Sciatic nerve (tissue), 2 donors: ENCODE measurements at regions not wholly inside any gene's neighbourhood (a gene's known extent, or its start where the extent isn't known, plus 50 kb on each side); places are given as distances from the start of the nearest gene placed in this dataset.

Experiments used
- ATAC-seq: fragments of 200-7000 bp; cut with Tn5 transposase; one replicate; pipeline ENCODE4 v1.9.1; 2020; ENCODE audit warnings: mild to moderate bottlenecking, moderate library complexity
- DNase-seq: peaks from one replicate; pipeline ENCODE4 v3.0.0-alpha.2; 2020; ENCODE audit warnings: low spot score
- intact Hi-C: fragments of 100-400 bp; cut with DNase I; formaldehyde crosslinking; loops from one replicate; pipeline ENCODE4 v1.14.2; 2022
- donor health status: DM: no; HTN: no; CAD: no.
- donor health status: DM: no; HTN: no; CAD: no.

DNA sequence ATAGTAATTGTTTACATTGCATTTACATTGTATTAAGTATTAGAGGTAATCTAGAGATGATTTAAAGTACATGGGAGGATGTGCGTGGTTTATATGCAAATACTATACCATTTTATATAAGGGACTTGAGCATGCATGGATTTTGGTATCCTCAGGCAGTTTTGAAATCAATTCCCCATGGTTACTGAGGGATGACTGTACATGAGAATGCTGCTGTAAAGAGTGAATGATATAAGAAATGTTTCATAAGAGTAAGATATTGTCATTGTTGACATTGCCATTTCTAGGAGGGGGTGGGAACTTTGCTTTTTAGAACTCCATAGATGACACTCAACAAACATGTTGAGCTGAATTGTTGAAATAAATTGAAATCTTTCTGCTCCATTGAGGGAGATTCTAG is 185.0 kb downstream of the SEMA6A start:
- no peak for DNase-seq
- intact Hi-C loops, result no loop called here
- no peak for ATAC-seq

DNA sequence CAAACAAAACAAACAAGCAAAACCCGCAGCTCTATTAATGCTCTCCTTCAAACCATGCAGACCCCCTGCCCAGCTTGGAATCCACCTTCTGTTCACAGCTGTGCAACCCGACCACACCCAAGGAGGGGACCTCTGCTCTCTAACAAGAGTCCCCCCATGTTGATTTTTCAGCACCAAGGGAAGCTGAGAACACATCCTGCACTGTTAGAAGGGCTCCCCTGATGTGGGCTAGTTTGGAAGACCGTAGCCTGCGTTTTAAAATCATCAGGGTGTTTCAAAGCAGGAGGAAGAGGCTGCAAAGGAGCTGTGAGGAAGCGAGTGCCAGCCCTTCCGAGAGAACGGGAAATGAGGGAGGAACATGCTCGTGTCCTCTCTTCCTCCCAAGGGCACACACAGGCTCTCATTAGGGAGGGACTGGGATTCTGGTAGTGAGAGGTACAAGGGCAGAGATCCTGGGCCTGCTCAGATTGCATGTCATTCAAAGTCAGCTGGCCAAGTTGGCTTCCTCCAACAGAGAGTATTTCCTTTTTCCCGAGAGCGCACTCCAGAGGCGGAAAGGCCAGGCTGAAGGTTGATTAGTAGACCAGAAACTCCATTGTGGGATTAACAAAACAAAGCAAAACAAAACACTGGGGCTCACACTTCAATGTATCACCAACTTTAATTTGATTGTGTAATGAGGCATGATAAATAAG is 185.9 kb downstream of the SEMA6A start:
- DNase-seq (no peak), ATAC-seq (no peak)
- intact Hi-C loops, result no loop called here

DNA sequence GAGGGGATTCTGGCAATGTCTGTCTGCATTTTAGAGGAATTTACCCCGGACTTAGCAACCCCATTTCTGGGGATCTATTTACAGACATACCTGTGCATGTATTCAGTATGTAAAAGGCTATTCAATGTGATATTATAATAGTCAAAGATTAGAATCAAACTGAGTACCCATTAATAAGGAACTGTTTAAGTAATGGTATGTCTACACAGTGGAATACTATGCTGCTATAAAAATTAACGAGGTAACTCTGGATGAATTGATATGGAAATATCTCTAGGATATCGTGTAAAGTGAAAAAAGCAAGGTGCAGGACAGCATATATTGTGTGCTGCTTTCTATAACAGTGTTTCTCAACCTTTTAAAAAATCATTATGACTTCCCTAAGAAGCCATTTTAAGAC is 186.9 kb downstream of the SEMA6A start:
- ATAC-seq (no peak), DNase-seq (no peak)
- intact Hi-C loops, result no loop called here

DNA sequence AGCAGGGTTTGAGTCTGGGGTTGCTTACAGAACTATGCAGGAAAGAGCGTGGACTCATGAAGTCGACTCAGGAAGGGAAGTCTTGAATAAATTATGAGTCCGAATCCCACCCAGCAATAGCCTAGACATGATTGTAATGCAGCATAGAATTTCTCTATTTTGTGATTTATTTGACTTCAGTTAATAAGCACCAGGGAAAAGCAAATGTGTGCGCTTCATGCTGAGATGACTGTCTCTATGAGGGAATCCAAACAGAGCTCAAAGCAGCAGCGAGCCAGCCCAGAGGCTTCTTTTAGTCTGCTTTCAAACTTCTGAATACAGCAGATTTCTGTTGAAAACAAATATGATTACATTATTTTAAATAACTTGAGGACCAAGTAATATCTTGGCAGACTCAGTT is 188.0 kb downstream of the SEMA6A start:
- DNase-seq, result no peak
- no peak for ATAC-seq
- intact Hi-C loops, result no loop called here

DNA sequence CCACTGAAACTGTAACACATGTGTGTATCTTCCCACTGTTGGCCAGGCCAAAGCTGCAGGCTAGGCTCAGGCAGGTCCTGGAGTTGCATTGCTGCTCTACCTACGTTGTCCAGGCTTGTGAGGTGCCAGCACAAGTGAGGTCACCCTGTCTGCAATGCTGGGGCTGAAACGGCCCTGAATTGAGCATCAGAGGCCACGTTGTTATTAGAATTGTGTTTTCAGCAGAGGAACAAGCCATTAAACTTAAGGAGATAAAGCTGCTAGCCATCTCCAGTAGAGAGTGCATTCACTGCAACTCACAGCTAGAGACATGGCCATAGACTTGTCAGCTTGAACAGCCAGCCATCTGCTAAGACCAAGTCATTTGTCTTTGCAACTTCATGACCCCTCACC is 191.8 kb downstream of the SEMA6A start:
- intact Hi-C loops, result no loop called here
- ATAC-seq (no peak), DNase-seq (no peak)

DNA sequence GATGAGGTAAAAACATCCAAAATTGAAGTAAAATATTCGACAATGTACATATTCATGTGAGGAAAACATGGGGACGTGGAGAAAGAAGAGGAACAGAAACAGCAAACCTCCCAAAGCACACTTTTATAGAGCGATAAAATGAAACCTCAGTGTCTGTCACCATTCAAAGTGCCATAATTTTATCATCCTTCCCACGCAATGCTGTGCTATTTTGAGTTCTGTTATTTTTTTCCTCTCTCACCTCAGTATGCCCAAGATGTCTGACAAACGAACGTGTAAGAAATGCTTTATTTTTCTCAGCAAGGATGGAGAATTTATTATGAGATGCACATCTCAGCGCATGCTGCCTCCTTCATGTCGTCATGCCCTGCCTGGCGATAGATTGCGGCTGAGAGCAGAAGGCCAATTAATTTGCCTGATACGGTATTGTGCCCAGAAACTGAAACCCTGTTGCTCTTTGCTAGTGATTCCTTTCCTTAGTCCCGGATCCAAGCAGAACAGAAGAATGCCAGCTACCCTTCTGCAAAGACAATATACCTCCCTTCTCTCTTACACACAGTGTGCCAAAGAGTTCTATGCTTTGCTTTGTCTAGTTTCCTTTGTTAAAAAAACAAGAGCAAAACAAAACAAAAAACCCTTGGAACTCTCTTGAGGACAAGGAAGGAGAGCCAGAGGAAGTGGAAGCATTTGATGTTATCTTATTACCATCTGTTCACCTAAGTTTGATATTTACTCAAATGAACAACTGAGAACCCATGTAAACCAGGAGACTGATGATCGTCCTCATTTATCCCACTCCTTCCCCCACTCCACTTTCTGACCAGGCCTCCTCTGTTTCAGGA is 192.4 kb downstream of the SEMA6A start:
- no peak for DNase-seq
- intact Hi-C loops, result no loop called here
- no peak for ATAC-seq

DNA sequence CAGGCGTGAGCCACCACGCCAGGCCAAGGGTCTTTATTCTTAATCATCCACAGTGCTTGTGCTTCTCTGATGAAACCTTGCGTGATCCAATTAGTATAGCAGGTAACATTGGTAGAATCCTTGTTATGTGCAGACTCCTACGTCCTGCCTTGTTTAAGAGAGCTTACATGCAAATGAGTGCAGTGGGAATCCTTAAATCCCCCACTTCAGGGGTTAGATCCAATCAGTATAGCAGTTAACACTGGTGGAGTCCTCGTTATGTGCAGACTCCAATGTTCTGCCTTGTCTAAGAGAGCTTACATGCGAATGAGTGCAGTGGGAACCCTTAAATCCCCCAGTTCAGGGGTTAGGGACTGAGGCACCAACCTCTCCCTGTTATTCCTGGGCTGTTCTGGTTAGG is 193.4 kb downstream of the SEMA6A start:
- DNase-seq, result no peak

DNA sequence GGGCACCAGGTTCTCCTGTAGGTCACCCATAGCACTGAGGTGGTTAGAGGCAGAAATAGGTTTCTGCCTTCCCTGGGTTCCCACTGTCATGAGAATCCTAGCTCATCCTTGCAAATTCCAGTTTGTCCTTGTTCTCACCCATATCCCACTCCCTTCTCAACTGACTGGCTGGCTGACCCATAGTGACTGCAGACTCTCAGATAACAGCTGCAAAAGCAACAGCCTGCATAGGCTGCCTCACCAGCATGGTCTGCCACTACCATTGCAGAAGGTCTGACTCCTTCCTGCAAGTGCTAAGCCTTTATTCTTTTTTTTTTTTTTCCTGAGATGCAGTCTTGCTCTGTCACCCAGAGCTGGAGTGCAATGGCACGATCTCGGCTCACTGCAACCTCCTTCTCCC is 194.0 kb downstream of the SEMA6A start:
- DNase-seq, result no peak
- ATAC-seq, result no peak
- intact Hi-C loops, result no loop called here

More for the DNA sequence above, 193.4 kb downstream of the SEMA6A start:
- intact Hi-C loops, result no loop called here
- ATAC-seq, result no peak

DNA sequence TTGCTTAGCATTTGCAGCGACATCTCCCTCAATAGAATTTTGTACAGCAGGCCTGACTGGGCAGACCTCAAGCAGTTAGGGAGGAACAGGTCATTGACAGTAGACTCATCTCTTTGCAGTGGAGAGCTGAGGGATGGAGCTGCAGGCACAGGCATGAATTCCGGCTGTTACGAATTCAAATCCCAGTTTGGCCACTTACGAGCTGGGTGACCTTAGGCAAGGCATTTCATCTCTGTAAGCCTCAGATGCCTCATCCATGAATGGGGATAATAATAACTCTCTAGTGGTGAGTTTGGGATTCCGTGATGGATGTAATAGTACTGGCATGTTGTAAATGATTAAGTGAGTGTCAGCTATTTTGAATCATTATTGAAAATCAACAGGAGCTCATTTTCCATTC is 195.3 kb downstream of the SEMA6A start:
- no peak for DNase-seq
- ATAC-seq, result no peak
- intact Hi-C loops, result no loop called here

DNA sequence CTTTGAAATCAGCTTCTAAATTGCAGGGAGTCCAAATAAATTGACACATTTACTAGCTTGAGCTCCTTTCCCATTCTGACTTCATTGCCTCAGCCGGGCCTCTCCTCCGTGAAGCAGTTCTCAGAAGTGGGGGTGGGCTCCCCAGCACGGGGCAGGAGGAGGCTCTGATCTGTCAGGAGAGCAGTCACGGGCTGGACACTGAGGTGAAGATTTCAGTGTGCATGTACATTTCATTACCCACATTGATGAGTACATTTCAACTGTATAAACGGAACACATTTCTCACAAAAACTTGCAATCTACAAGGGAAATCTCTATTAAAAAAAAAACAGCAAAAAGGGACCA is 195.9 kb downstream of the SEMA6A start:
- ATAC-seq (no peak), DNase-seq (no peak)
- intact Hi-C loops, result no loop called here

DNA sequence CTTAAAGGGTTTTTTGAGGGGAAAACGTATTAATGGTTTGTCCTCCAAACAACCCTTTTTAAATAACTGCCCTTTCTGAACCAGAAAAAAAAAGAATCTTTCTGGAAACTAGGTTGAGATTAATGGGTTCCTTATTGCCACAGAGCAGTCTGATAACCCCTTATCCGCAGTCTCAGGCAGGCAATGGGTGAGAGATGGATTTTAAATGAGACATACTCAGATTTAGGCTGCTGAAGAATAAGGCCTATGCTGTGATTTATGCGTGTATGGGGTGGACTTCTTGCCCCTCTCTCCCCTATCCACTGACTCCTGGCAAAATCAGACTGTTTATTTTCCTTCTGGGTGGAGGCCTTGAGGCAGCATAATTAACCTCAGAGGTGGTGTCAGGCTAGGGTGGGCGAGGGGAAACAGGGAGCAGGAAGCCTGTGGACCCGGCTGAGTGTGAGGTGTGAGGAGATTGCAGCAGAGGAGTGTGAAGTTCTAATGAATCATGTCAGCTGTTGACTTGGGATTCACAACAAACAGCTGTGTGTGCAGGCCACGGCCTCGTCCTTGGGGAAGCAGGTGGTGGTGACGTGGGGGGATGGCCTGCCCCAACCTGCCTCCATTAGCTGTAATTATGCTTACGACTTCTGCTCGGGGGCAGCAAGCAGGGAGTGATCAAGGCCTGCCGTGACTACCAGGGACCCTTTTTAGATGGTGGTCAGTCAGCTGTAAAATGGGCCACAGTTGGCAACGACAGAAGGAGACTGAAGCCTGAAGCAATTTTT is 196.4 kb downstream of the SEMA6A start:
- intact Hi-C loops, result no loop called here
- ATAC-seq (peak; percentile 76), DNase-seq (no peak)

DNA sequence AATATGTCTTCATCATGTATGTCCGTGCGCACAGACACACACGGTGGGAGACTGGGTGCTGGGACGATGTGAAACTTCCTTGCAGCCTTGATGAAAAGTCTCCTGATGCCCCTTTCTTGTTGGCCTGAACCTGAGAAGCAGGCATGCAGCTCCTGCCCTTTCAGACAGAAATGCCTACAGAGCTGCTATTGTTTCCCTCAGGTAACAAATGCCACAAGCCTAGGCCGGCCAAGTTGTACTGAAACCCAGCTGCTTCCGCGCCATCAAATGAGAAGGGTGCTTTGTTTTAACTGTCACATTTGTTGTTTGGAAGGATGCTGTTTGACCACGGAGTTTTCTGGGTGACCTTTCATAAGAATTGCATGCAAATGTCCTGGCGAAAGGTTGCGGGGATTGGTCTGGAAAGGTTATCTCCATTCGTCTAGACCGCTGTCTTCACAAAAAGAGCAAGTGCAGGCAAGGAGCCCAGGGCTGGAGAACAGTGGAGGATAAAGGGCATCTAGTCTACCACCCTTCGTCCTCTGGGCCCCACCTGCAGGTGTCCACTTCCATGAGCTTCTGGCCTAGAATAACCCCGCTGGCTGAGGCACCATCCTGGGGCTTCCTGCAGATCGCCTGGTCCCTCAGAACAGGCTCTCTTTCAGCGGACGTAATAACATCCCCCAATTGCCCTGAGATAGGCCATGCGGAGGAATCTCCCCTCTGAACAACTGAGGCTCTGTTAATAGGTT is 197.2 kb downstream of the SEMA6A start:
- DNase-seq, result no peak
- ATAC-seq, result no peak
- intact Hi-C loops, result no loop called here

DNA sequence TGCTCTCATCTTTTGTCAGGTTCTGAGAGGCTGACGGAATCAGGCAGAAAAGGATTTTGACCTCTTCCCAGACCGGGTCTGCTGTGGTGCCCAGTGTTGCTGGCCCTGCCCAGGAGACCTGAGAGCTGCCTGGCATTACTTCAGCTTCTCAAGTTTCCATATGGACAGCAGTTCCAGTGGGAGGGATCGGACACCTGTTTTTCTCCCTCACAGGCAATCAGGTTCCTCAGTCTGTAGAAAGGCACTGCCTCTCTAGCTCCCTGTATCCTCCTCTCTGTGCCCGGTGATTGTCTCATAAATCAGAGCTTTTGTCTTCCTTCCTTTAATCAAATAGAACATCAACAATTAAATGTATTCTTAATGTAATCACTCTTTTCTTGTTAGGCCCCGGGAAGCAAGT is 198.7 kb downstream of the SEMA6A start:
- intact Hi-C loops, result no loop called here
- DNase-seq, result no peak

DNA sequence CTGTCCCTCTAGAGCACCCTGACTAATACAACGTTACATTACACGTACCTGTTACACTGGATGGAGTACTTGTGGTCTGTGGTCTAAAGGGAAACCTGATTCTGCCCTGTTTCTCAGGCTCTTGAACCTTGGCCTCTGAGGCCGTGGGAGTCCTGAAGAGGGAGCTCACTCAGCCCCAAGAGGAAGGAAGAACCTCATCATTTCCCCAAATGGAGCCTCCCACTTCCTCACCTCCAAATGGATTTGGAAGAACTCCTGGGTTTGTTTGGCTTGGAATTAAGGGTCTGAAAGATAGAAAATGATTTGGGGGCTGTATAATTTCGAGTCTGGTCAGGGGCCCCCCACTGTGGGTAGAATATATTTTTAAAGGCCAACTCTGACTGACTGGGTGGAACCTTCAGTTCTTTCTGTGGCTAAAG is 200.2 kb downstream of the SEMA6A start:
- no peak for ATAC-seq
- intact Hi-C loops, result no loop called here
- DNase-seq, result no peak

More for the DNA sequence above, 198.7 kb downstream of the SEMA6A start:
- ATAC-seq, result no peak

DNA sequence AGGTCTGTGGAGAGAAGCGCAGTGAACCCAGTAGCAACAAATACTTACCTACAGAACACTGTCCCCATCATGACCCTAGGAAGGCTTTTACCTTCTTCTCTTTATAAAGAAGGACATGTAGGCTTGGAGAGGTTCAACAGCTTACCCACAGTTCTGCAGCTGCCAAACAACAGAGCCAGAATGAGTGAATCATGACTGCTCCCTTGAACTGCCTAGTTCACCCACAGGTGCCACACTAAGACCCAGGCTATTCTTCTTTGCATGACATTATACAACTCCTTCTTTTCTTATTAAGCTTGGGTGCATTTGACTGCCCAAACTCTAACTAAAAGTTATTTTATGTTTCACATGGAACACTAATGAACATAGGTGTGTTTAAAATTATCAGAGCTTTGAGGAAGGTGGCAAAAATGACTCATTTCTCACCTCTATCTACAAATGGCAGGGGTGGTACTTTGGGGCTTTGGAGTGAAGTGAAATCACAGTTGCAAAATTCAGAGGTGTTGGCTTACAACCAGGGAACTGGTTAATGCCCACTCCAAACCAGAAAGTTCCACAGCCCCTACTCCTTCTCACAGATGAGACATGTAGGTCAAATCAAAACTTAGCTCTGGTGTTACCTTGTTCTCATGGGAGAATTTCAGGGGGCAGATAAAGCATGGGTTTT is 201.6 kb downstream of the SEMA6A start:
- DNase-seq (no peak), ATAC-seq (no peak)
- intact Hi-C loops, result no loop called here

DNA sequence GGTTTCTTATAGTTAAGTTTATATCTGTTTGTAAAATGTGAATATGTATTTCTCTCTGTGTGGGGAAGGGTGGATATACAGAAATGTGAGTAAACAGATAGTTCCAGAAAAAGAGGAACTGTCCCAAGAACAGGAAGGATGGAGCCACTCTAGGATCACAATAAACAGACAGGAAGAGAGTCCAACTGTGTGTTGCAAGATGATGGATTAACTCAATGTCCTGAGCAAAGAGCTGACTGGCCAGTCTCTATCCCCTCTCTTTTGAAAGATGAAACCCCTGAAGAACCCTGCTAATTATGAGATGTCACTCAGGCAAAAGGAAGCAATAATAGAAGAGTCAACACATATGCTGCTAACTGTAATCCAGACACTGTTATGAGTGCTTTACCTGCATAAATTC is 202.7 kb downstream of the SEMA6A start:
- DNase-seq, result no peak
- intact Hi-C loops, result no loop called here
- peak; percentile 63 for ATAC-seq

DNA sequence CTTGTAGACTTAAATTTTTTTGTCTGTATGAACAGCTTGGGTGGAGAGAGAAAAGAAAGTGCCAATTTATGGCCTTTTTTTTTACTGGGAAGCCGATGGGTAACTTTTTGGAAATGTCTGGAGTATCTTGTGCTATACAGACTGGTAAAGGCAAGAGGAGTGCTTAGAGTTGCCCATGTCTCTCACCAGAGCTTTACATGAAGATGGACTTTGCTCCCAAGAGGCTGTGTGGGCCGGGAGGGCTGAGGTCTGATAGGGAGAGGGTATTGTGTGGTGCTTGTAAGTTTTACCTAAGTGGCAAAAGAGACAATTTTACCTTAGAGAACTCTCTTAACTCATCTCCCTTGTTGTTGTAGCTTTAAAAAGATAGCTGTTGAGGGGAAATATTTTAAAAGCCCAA is 203.2 kb downstream of the SEMA6A start:
- DNase-seq, result no peak
- peak; percentile 24 for ATAC-seq

DNA sequence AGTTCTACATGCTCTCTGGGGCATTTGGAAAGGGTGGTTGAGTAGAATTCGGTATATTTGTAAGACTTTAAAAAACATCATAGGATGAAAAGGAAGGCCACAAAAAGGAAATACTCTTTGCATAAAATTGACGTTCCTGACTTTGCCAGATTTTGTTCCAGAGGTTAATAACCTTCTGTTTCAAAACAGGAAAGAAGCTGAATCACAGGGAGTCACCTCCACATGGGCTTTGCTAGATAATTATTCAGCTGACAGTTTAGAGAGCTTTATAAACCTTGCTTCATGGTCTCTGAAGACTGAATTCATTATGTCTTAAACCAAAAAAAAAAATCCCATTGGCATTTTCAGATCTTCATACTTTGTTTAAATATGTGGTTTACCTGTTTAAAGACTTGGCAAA is 203.7 kb downstream of the SEMA6A start:
- DNase-seq (no peak), ATAC-seq (peak; percentile 53)
- intact Hi-C loops, result no loop called here

More for the DNA sequence above, 203.2 kb downstream of the SEMA6A start:
- intact Hi-C loops, result no loop called here

DNA sequence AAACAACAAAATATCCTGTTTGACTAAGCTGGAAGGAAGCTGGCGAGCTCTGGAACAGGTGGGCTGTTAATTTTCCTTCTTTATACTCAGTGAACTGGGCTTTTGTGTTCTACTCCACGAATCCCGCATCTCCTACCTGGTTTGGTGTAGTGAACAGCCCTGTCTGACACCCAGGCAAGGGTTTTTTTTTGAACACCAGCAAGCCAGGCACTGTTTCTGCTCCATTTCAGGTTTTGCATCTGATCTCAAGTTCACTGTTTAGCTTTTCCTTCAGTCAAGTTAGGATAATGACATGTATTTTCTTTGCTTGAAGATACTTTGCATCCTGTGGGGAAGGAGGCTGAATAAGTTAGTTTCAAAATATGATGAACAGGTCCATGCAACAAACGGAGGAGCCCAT is 204.5 kb downstream of the SEMA6A start:
- DNase-seq, result no peak
- intact Hi-C loops, result no loop called here
- ATAC-seq, result no peak
